ENCODE measurements at regions not wholly inside any gene's neighbourhood (a gene's known extent, or its start where the extent isn't known, plus 50 kb on each side); places are given as distances from the start of the nearest gene placed in this dataset.
"Not testable (repeated sequence)": the region's sequence is repeated elsewhere in the genome, so short reads cannot be mapped to it uniquely, and the experiment has no call there.

DNA sequence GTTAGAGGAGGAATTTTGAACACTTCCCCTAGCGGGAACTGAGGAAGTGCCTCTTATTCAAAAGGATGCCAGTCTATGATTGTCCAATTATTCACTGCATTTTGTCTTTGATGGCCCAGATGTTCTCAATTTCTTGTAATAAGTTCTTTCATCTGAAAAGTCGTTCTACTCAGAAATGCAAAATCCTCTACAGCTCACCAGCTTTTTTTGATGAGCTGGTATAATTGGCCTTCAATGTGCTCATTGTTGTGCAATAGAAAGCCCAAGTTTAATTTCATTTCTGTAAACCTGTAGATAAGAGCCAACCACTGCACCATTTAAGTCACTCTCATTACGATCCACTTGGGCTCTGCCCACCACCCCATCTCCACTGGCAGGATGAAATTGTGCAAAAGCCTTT, 978.7 kb upstream of the AUTS2 start:
- H3K27ac ChIP-seq, result no peak overlapping the region
- TF ChIP-seq, protein P1, sequence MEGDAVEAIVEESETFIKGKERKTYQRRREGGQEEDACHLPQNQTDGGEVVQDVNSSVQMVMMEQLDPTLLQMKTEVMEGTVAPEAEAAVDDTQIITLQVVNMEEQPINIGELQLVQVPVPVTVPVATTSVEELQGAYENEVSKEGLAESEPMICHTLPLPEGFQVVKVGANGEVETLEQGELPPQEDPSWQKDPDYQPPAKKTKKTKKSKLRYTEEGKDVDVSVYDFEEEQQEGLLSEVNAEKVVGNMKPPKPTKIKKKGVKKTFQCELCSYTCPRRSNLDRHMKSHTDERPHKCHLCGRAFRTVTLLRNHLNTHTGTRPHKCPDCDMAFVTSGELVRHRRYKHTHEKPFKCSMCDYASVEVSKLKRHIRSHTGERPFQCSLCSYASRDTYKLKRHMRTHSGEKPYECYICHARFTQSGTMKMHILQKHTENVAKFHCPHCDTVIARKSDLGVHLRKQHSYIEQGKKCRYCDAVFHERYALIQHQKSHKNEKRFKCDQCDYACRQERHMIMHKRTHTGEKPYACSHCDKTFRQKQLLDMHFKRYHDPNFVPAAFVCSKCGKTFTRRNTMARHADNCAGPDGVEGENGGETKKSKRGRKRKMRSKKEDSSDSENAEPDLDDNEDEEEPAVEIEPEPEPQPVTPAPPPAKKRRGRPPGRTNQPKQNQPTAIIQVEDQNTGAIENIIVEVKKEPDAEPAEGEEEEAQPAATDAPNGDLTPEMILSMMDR (conservative IDR thresholded peaks at IDR 0.05), result no peak

DNA sequence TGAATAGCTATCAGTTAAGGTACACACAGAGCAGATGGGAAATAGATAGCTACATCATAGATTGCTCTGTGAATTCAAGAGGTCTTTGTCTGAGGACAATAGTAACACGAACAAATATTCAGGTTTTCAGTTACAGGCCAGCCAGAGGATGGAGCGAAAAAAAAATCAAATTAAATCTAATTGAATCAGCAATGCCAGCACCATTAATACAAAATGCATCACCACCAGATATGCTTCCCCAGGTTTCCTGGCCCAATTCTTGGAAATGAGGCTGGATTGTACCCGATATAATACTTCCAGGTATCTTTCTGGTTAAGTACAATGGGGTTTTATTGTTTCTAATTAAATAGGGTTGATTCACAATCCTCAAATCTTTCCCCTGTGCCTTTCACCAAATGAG, 975.8 kb upstream of the AUTS2 start:
- TF ChIP-seq, protein P1 (conservative IDR thresholded peaks at IDR 0.05), result no peak

DNA sequence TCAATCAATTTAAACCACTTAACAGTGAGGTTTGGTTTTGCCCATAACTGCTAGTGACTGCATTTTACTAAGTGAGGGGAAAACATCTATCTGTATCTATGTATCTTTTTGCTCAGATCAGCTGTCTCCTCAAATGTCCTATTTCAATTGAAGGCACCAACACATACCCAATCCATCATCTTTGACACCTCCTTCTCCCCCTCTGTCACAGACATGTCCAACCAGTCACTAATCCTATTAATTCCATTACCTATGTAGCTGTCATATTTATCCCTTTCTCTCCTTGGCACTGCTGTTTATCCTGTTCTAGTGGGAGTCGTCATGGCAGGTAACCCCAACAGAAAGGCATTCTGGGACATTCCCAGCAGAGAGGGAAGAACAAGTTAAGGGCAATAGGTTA, 975.2 kb upstream of the AUTS2 start:
- TF ChIP-seq, protein P1 (conservative IDR thresholded peaks at IDR 0.05), result no peak
- H3K27ac ChIP-seq, result no peak overlapping the region

More for the DNA sequence above, 975.8 kb upstream of the AUTS2 start:
- H3K27ac ChIP-seq, result no peak overlapping the region

DNA sequence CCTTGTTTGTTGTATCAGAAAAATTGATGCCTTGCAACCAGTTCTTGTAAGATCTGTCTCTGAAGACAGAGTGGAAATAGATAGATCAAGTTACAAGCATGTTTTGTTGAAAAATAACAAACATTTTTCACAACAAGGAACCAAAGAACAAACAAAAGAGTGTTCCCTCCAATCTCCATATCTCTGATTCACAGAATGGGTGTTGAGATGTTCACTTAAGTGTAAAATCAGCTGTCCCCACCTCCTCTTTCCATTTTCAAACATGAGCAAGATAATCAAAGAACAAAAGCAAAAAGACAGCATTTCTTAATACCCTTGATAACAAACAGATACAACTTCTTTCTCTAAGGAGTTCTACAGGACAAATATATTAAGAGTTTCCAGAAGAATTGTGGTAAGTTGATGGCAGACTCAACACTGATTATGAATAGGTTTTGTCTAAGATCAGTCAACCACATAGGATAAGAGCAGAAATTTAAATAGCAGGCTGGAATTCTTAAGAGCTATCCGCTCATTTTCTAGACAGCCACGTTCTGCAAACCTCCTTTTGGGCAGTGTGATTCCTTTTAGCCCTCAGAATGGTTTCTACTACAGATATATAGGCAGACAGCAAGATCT, 970.9 kb upstream of the AUTS2 start:
- H3K27ac ChIP-seq, result no peak overlapping the region
- TF ChIP-seq, protein P1 (conservative IDR thresholded peaks at IDR 0.05), result no peak

DNA sequence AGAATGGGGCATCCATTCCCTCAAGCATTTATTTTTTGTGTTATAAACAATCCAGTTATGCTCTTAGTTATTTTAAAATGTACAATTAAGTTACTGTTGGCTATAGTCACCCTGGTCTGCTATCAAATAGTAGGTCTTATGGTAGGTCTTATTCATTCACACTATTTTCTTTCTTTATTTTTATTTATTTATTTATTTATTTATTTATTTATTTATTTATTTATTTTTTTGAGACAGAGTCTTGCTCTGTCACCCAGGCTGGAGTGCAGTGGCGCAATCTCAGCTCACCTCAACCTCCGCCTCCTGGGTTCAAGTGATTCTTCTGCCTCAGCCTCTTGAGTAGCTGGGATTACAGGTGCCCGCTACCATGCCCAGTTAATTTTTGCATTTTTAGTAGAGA, 967.4 kb upstream of the AUTS2 start:
- H3K27ac ChIP-seq, result not testable (repeated sequence)

DNA sequence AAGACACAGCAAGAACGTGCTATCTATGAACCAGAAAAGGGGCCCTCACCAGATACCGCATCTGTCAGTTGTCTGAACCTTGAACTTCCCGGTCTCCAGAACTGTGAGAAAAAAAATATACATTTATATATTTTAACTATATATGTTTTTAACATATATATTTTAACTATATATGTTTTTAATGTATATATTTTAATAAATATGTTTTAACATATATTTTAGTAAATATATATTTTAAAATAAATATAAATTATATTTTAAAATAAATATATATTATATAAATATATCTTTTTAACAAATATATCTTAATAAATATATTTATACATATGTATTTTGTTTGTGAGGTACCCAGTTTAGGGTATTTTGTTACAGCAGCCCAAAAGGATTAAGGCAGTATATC, 958.2 kb upstream of the AUTS2 start:
- TF ChIP-seq, protein P1 (conservative IDR thresholded peaks at IDR 0.05), result no peak
- H3K27ac ChIP-seq, result no peak overlapping the region

DNA sequence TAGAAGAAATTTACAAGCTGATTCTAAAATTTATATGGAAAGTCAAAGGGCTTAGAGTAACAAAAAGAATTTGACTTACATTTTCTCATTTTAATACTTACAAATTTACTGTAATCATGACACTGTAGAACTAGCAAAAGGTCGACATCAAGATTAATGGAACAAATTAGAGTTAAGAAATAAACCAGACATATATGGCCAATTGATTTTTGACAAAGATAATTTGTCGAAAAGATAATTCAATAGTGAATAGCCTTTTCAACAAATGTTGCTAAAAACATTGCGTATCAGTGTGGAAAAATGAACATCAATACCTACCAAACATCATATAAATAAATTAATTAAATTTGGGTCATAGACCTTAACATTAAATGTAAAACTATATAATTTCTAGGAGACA, 955.5 kb upstream of the AUTS2 start:
- H3K27ac ChIP-seq, result no peak overlapping the region
- TF ChIP-seq, protein P1 (conservative IDR thresholded peaks at IDR 0.05), result no peak

DNA sequence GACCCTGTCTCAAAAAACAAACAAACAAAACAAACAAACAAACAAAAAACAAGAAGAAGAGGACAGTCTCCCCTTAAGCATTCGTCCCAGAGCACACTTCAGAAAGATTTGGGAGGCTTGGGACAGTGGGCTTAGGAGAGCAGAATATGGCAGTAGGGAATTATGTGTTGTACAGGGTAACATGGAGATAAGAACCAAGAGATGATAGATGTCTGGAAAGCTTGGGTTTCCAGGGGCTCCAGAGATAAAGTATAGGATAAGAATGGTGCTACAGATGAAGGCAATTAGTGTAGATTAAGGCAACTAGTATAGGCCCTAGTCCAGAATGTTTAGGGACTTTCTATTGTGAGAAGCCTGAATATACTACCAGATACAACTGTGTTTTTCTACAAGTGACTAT, 934.9 kb upstream of the AUTS2 start:
- TF ChIP-seq, protein P1 (conservative IDR thresholded peaks at IDR 0.05), result no peak
- H3K27ac ChIP-seq, result no peak overlapping the region

Data from VCaP (cell line).